HG02943 (cell line): ENCODE measurements at regions not wholly inside any gene's neighbourhood (a gene's known extent, or its start where the extent isn't known, plus 50 kb on each side); places are given as distances from the start of the nearest gene placed in this dataset.

Experiments used
- ATAC-seq: cut with Tn5 transposase; IDR thresholded peaks from one replicate; pipeline ENCODE4 v1.9.1; 2021; ENCODE audit warnings: mild to moderate bottlenecking, low read depth, moderate library complexity; ENCODE audit not compliant: unreplicated experiment

DNA sequence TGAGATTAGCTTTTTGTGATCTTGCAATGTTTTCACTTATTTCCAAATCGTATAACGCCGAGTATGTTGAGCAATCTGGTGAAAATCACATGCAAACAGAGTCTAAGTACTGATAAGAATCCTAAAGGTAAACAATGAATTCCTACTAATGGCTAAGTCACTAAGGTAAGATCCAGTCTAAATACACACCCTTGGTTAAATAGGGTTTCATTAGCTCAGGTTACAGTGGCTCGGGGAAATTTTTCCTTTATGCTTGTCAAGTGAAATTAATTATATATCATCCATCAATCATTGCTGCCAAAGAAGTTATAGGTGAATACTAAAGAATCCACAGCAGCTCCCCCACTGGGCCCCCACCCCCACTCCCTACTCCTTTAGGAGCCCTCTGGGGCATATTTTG, 139.3 kb downstream of the SOX2 start:
- ATAC-seq = no peak

DNA sequence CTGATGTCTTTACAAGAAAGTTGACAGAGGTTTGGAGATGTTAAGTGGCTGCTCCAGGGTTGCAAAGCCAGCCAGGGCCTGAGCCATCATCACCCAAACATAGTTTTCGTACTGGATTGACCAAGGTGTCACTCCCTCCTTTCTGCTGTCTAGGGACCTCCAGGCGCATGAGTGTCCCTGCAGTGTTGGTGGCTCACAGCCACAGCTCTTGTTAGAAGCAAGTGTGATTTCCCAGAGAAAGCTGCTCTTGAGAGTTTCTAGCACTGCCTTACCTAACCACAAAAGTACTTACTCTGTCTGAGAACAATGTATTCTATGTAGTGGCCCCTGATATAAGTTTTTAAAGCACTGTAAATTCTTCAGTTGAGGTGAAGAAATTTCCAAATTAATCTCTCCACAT, 144.1 kb downstream of the SOX2 start:
- ATAC-seq = no peak

DNA sequence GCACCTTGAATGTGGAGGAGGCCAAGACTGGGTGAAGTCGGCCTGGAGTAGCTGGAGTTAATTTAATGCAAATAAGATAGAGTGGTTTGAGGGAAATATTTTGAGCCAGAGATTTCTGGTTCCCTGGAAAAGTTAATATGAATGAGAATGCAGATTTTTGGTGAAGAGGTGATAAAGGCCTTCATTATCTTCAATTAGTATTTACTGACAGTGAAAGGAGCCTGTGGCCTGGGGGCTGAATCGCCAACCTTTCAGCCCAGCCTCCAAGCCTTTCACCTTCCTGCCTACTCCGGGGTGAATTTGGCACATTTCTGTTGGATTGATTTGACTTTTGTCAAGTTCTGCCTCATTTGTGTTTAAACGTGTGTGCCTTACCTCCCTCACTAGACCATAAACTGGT, 147.8 kb downstream of the SOX2 start:
- no peak for ATAC-seq

DNA sequence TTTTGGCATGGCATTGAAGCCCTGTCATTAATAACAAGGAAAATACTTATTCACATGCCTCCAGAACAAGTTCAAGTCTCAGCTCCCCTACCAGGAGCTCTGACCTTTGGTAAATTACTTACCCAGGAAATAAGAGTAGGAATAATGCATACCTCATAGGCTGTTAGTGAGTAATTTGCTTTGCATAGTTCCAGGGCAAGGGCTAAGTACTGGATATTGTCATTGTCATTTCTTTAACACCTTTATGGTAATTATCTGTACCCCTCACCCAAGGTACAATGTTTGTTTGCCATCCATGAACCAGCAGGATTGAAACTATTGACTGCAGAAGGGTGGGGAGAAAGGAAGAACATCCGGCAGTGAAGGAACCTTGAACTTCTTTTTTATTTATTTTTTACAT, 148.5 kb downstream of the SOX2 start:
- ATAC-seq = no peak

DNA sequence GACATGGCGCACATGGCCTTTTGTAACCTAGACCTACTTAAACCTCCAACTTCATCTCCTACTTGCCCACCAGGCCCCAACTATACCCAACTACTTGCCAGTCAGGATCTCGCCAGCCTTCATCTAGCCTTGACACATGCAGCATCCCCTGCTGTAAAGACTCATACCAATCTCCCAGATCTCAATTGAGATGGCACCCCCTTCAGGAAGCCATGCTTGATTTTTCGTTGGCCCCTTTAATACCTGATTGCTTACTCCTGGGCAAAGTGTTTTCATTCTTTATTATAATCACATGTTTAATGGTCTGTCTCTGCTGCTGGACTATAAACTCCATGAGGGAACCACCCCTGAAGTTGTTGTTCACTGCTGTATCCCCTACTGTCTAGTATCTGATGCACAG, 150.8 kb downstream of the SOX2 start:
- ATAC-seq = no peak

DNA sequence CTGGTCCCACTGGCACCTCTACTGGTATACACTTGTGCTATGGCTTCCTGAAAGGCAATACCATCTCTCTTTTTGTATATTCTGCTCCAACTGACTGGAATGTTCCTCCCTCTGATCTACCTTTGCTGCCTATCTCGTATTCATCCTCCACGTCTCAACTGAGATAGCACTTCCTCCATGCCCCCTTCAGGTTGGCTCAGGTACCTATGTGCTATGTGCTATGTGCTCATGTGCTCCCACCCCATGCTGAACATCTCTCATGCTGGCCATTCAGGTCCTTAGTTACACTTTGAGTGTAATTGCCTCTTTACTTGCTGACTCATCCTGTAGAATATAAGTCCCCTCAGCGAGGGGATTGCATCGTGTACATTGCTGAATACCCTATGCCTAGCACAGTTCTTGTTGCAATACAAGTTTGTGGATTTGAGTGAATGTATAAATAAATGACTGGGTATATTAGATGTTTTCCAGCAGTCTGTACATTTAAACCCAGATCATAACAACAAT, 156.9 kb downstream of the SOX2 start:
- no peak for ATAC-seq

DNA sequence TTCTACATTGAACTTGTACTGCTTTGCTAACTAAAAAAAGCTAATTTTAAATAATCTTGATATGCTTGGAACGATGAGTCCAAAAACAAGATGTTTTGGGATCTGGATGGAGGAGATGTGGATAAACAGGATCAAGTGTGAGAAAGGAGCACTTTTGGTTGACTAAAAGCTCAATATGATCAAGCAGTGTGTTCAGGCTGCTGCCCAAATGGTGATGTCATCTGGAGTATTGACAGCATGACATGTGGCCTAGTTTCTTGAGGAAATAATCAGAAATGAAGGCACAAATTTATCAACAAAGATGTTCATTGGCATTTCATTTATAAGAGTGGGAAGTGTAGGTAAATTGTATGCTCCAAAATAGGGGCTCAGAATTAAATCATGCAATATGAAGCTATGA, 161.2 kb downstream of the SOX2 start:
- ATAC-seq = no peak

DNA sequence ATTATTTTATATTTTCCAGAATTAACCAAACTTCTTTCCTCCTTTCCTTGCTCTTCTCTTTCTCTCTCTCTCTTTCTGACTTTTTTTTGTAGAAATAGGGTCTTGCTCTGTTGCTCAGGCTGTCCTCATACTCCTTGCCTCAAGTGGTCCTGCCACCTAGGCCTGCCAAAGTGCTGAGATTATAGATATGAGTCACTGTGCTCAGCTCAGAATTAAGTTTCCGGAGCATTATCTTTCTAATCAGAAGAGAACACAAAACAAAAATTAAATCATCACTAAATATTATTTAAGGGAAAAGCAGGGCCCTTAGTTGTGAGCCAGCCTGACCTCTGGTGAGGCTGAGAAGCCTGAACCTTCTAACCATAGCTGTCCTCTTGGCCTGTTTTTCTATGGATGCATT, 168.2 kb downstream of the SOX2 start:
- ATAC-seq = no peak

DNA sequence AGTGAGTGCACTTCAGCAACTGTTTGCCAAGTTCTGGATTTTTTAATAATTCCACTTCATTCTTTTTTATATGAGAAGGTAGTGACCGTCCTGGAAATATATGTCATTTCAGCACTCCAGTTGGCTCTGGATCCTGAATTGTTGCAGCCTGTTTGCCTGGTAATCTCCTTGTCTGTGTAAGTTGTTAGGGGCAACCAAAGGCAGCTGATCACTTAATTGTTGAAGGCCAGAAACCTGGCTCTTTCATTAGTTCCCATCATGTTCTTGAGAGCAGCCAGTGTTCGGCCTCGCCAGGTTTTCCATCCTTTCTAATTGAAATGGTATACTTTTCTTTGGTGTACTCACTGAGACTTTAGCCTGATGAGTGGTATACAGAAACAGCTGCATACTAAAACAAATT, 168.6 kb downstream of the SOX2 start:
- no peak for ATAC-seq

DNA sequence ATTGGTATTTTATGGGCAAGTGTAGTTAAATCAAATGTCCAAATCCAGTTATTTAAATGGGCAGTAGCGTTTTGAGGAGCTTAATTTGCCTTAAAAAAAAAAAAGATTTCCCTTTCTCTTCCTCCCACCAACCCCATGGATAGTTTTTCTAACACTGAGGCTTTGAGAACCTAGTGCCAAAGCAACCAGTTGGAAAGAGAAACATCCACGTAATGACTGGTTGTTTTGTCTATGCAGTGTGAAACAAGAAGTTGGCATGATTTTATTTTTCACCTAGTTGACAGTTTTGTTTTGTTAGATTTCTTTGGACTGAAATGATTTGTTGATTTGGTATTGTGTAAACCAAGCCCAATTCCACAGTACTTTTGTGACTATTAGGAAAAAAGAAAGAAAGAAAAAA, 170.0 kb downstream of the SOX2 start:
- ATAC-seq = no peak

DNA sequence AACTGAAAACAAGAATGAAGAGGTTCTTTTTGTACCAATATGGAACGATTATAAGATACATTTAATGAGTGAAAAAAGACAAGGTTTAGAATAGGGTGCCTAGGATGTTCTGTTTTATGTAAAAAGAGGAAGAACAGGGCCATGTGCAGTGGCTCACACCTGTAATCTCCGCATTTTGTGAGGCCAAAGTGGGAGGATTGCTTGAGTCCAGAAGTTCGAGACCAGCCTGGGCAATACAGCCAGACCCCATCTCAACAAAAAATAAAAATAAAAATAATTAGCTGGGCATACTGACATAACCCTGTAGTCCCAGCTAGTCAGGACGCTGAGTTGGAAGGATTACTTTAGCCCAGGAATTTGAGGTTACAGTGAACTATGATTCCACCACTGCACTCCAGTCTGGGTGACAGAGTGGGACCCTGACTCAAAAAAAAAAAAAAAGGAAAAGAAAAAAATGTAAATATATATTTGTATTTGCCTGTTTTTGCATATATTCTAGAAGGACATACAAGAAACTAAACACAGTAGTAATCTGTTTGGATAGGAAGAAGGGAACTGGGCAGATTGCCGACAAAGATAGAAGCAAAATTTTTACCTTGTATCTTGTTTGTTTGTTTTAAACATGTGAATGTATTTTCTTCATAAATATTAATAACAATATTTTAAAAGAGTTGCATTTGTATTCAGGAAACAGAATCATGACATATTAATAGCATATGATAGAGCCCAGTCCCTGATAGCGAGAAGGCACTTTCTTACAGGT, 174.3 kb downstream of the SOX2 start:
- no peak for ATAC-seq

DNA sequence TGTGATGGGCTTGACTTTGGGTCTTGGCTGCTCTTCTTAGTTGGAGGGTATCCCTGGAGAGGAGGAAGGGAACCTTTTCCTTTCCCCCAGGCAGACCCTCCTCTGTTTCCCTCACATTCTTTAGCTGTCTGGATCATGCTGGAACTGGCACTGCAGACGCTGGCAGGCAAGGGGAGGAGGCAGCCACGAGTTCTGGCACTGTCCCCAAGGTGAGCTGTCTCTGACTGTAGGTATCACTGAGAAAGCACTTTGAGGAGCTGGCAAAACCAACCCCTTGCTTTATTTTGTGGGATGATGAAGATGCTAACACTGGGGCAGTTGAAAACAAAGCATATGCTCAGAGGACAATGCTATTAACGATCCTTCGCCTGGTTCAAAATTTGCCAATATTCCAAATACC, 175.0 kb downstream of the SOX2 start:
- no peak for ATAC-seq

DNA sequence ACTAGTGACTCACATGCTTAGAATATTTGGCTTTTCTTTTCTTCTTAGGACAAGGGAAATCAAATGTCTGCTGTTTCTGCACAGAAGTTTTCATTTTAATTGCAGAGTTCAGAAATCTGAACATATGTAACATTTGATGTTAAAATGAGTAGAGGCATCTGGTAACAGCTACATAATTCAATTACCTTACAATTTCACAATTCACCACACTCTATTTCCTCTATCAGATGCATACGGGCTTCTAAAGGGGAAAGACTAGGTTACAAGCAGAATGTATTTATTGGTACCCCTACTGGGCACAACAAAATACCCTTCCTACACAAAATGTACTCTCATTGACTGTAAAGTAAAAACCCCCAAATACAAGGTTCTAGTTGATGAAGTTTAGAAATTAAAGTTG, 176.0 kb downstream of the SOX2 start:
- no peak for ATAC-seq

DNA sequence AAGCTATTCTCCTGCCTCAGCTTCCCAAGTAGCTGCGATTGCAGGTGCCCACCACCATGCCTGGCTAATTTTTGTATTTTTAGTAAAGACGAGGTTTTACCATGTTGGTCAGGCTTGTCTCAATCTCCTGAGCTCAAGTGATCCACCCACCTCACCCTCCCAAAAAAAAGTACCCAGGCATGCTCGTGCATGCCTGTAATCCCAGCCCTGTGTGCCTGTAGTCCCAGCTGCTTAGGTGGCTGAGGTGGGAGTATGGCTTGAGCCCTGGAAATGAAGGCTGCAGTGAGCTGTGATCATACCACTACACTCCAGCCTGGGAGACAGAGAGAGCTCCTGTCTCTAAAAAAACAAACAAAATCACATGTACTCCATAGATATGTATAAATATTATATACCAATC, 176.5 kb downstream of the SOX2 start:
- no peak for ATAC-seq

DNA sequence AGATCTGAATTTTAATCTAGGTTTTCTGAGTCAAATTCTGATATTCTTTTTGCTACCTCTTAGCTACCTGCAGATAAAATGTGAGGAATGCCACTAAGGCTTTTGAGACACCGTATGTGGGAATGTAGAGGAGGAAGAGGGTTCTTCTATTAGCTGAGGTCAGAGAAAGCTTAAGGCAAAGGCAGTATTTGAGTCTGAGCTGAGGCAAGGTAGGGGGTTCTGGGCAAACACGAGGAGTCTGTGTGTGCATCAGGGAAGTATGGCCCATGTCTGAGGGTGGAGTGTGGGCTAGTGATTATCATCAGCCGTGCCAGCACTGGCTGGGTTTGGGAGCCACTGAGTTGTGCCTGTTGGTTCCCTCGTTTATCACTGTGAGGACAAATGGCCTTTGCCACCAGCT, 181.1 kb downstream of the SOX2 start:
- ATAC-seq = no peak

DNA sequence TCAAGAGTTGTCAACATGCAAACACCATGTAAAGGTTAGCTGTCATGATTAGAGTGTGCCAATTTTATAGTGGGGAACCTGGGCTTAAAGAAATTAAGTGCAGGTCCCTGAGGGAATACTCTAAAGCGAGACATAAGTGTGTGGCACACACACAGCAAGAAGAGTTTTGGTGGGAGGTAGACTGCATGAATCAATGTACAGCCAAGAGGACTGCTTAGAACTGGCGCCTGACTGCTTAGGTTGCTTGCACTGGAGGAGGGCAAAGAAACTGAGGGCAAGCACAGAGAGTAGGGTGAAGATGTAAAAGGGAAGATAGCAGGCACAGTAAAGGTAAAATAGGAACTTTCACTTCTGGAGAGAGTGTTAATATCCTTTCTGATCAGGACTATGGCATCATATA, 184.9 kb downstream of the SOX2 start:
- no peak for ATAC-seq

DNA sequence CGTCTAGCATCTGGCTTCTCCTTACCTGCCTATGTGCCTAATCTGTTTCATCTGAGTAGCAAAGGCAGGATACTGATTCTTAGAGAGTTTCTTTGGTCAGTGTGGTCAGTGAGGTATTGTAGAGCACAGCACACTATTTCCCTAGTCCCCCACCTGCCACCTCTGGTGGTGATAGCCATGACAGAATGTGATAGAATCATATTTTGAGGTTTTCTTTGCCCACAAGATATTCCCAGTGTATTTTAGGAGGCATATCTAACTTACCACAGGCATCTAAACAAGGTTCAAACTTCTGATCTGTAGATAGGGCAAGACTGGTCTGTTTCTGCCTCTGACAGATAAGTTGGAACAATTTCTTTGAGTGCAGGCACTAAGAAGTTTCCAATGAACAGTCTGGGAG, 188.0 kb downstream of the SOX2 start:
- no peak for ATAC-seq

DNA sequence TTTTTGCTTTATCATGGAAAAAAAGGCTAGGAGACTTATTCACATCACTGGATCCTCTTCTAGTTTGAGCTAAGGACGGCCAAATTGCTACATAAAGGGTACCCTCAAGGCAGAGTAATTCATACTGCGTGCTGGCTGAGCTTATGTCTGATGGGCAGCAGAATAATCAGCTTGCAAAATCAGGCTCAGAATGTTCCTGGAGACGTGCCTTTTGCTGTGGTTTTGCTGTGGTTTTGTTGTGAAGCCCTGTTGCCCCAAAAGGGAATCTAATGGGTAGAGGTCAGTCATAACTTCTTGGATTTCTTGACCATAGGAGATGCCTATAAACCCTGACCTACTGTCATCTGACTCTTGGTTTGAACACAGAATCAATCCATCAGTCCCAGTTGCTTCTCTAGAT, 189.9 kb downstream of the SOX2 start:
- ATAC-seq = no peak

DNA sequence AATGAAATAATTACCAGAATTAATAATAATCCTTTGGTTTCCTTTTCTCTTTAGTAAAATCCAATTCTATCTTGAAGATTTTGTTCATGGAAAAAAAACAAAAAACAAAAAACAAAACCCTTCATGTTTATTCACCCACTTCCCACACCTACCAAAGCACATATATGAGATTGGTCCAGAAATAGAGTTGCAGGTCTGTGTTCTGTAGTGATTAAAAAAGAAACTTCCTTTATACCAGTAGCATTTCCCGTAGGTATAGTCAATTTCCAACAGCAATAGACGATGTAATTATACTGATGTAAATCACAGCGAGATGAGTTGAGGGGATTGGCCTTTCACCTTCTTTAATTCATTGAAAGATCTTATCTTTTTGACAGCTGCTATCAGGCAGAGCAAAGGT, 194.6 kb downstream of the SOX2 start:
- ATAC-seq = no peak

DNA sequence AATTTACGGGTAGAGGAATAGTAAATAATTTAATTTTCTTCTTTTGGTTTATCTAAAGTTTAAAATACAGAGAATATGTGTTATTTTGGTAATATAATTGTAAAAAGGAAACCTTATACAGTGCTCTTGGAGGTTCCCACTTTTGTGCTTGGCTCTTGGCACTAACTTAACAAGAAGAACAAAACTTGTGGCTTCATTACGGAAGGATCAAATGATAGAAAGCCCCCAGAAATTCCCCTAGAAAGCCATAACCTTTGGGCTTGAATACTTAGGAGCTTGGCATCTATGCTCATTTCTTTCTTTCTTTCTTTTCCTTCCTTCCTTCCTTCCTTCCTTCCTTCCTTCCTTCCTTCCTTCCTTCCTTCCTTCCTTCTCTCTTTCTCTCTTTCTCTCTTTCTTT, 197.5 kb downstream of the SOX2 start:
- ATAC-seq = no peak

DNA sequence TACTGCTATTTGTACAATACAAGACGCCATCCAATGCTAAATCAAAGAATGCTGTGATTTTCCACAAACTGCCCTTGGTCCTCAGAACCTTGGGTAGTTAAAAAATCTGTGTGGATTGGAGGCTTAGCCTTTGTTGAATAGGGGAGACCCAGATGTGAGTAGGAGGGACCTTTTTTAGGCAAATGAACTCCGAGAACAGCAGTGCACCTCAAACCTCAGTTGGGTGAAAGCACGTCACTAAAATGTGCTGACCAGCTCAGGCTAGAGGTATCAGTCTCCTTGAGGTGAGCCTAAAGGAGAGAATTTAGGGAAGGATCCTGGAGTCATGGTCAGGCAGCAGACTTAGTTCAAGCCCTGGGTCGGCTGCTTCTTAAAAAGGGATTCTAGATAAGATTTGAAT, 200.7 kb downstream of the SOX2 start:
- no peak for ATAC-seq

DNA sequence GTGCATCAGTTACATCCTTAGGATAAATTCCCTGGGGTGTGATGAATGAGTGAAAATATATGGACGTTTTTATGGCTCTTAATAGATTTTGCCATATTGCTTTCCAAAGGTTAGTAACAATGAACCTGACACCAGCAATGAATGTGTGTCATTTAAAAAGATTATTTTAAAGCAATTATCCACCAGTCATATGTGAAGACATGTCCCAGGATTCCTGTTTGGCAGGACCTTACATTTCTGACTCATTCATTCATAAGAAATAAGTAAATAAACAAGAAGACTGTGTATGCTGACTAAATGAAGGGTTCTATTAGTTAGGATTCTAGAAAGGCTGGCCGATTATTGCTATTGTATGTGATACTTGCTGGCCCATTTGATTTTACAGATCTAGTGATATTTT, 201.5 kb downstream of the SOX2 start:
- no peak for ATAC-seq

DNA sequence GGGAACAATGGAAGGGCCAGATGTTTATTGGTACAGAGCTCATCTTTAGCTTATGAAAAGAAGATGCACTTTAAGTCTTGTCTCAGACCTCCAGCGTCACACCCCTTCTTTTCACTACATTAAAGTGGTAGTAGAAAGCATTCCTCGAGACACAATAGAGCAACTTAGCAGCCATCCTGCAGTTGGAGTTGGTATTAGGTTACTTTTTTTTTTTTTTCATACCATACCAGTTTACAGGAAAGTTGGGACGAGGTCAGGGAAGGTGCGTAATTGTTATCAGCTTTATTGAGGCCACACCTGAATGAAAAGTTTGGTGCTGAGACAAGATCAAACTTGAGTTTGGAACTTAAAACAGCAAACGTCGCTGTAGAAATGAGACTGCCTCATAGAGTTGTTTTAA, 203.8 kb downstream of the SOX2 start:
- no peak for ATAC-seq
